ENCODE measurements at regions not wholly inside any gene's neighbourhood (a gene's known extent, or its start where the extent isn't known, plus 50 kb on each side); places are given as distances from the start of the nearest gene placed in this dataset.
"Not testable (repeated sequence)": the region's sequence is repeated elsewhere in the genome, so short reads cannot be mapped to it uniquely, and the experiment has no call there.

- H3K27me3 ChIP-seq, result peaks cover 24% of the 10 kb centered on the region
Measured at GRCh38 chr17:77088455-77089123, 52.2 kb upstream of the SEC14L1 start.

GRCh38 chr17:77089124-77089490 lies 51.7 kb upstream of the SEC14L1 start:
- H3K9me3 ChIP-seq, result no peaks in the 10 kb centered on the region
- H3K36me3 ChIP-seq, result peaks cover 10% of the 10 kb centered on the region
- H3K4me1 ChIP-seq (ENCODE audit: control insufficient read depth in 1 of 2, insufficient read depth in 1 of 2, low read depth in 1 of 2, low read length in 1 of 2), result peaks cover 26 to 33% of the 10 kb centered on the region in 2 experiments
- H3K27me3 ChIP-seq, result peaks cover 20% of the 10 kb centered on the region
- H3K4me3 ChIP-seq (ENCODE audit: low read depth in 1 of 2, low read length in 1 of 2), result peak overlapping the region; percentile 56 to 63
- peak overlapping the region; percentile 89 for H3K27ac ChIP-seq
- TF ChIP-seq, protein P1, sequence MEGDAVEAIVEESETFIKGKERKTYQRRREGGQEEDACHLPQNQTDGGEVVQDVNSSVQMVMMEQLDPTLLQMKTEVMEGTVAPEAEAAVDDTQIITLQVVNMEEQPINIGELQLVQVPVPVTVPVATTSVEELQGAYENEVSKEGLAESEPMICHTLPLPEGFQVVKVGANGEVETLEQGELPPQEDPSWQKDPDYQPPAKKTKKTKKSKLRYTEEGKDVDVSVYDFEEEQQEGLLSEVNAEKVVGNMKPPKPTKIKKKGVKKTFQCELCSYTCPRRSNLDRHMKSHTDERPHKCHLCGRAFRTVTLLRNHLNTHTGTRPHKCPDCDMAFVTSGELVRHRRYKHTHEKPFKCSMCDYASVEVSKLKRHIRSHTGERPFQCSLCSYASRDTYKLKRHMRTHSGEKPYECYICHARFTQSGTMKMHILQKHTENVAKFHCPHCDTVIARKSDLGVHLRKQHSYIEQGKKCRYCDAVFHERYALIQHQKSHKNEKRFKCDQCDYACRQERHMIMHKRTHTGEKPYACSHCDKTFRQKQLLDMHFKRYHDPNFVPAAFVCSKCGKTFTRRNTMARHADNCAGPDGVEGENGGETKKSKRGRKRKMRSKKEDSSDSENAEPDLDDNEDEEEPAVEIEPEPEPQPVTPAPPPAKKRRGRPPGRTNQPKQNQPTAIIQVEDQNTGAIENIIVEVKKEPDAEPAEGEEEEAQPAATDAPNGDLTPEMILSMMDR (IDR thresholded peaks at IDR 0.05), result no peak

More at GRCh38 chr17:77088455-77089123, 52.2 kb upstream of the SEC14L1 start:
- no peaks in the 10 kb centered on the region for H3K9me3 ChIP-seq
- H3K4me3 ChIP-seq (ENCODE audit: low read depth in 1 of 2, low read length in 1 of 2), result peak overlapping the region; percentile 56 to 63
- peaks cover 26 to 33% of the 10 kb centered on the region in 2 experiments for H3K4me1 ChIP-seq (ENCODE audit: control insufficient read depth in 1 of 2, insufficient read depth in 1 of 2, low read depth in 1 of 2, low read length in 1 of 2)
- TF ChIP-seq, protein P1 (IDR thresholded peaks at IDR 0.05), result peak; percentile 92
- H3K27ac ChIP-seq, result peak overlapping the region; percentile 89
- peaks cover 4% of the 10 kb centered on the region for H3K36me3 ChIP-seq

DNA sequence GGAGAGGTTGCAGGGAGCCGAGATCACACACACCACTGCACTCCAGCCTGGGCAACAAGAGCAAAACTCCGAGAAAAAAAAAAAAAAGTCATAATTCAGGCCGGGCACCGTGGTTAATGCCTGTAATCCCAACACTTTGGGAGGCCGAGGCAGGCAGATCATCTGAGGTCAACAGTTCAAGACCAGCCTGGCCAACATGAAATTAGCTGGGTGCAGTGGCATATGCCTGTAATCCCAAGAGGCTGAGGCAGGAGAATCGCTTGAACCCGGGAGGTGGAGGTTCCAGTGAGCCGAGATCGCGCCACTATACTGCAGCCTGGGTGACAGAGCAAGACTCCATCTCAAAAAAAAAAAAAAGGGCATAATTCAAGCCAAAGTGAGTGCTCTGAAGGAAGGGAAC lies 50.8 kb upstream of the SEC14L1 start:
- not testable (repeated sequence) for H3K4me3 ChIP-seq (ENCODE audit: low read depth in 1 of 2, low read length in 1 of 2); H3K9me3 ChIP-seq; H3K27ac ChIP-seq
- H3K27me3 ChIP-seq, result peaks cover 12% of the 10 kb centered on the region
- peaks cover 11% of the 10 kb centered on the region for H3K36me3 ChIP-seq
- H3K4me1 ChIP-seq (ENCODE audit: control insufficient read depth in 1 of 2, insufficient read depth in 1 of 2, low read depth in 1 of 2, low read length in 1 of 2), result peaks cover 26 to 33% of the 10 kb centered on the region in 2 experiments

GRCh38 chr17:77090476-77090875 lies 50.3 kb upstream of the SEC14L1 start:
- peaks cover 26 to 33% of the 10 kb centered on the region in 2 experiments for H3K4me1 ChIP-seq (ENCODE audit: control insufficient read depth in 1 of 2, insufficient read depth in 1 of 2, low read depth in 1 of 2, low read length in 1 of 2)
- H3K36me3 ChIP-seq, result peaks cover 11% of the 10 kb centered on the region
- no peaks in the 10 kb centered on the region for H3K9me3 ChIP-seq
- H3K27me3 ChIP-seq, result peaks cover 8% of the 10 kb centered on the region
- TF ChIP-seq, protein P1 (IDR thresholded peaks at IDR 0.05), result no peak
- no peak overlapping the region for H3K27ac ChIP-seq
- H3K4me3 ChIP-seq (ENCODE audit: low read depth in 1 of 2, low read length in 1 of 2), result no peak overlapping the region
